Breast epithelium (tissue), 3 donors: ENCODE measurements at regions not wholly inside any gene's neighbourhood (a gene's known extent, or its start where the extent isn't known, plus 50 kb on each side); places are given as distances from the start of the nearest gene placed in this dataset.

Experiments used
- CTCF ChIP-seq, 3 donors: fragments of 450-650 bp; IDR thresholded peaks; one replicate each; pipeline ENCODE4 v1.5.1; 2016 to 2017; ENCODE audit warnings: antibody characterized with exemption in 3 of 3, mild to moderate bottlenecking in 3 of 3, moderate library complexity in 3 of 3
- POLR2A ChIP-seq: fragments of 450-650 bp; IDR thresholded peaks from one replicate; pipeline ENCODE4 v1.6.1; 2016; ENCODE audit warnings: antibody characterized with exemption, mild to moderate bottlenecking, moderate library complexity
- POLR2AphosphoS5 ChIP-seq, 3 donors: sonication (generic); formaldehyde crosslinking; IDR thresholded peaks; one replicate each; pipeline ENCODE4 v1.6.1; 2017; ENCODE audit warnings: antibody characterized with exemption in 3 of 3

- TF ChIP-seq POLR2A (no peak), CTCF (IDR thresholded peaks at IDR 0.05) (no peak), POLR2AphosphoS5 (IDR thresholded peaks at IDR 0.05) (no peak)
These were observed 264.7 kb upstream of the ID2 start for GRCh38 chr2:8416849-8417832.
